HG03521 (cell line): ENCODE measurements at regions not wholly inside any gene's neighbourhood (a gene's known extent, or its start where the extent isn't known, plus 50 kb on each side); places are given as distances from the start of the nearest gene placed in this dataset.

Experiments used
- ATAC-seq: cut with Tn5 transposase; IDR thresholded peaks from one replicate; pipeline ENCODE4 v1.9.1; 2021; ENCODE audit warnings: mild to moderate bottlenecking, moderate library complexity; ENCODE audit not compliant: unreplicated experiment

DNA sequence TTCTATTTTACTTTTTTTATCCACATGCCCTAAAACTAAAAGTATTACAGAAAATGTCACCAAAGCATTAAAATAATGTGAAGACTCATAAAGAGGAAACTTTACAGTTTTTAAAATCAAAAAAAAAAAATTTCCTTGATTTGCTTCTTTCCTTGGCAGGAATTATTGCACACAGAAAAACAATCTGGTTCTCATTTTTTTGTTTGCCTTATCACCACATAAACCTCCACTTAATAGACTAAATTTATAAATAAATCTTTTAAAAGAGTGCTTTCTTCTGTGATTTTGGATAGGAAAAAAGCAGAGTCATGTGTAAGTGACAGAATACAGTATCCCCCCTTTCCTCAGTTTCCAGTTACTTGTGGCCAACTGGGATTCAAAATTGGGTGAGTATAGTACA, 695.1 kb upstream of the CITED2 start:
- no peak for ATAC-seq

DNA sequence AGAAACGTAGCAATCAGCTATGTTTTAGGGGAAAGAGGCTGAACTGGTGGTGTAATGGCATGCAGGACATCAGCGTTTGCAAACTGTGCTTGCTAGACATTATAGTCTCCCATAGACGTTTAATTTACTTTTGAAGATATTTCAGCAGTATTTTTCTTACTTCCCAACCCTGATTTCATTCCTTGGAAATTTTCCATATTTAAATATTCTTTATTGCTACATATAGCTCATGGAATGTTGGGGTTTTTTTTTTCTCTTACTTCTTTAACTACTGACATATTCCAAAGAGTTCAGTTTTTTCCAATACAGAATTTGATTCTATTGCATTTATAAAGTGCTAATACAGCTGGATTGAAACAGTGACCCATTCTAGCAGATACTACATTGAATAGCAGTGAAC, 694.4 kb upstream of the CITED2 start:
- ATAC-seq, result no peak

DNA sequence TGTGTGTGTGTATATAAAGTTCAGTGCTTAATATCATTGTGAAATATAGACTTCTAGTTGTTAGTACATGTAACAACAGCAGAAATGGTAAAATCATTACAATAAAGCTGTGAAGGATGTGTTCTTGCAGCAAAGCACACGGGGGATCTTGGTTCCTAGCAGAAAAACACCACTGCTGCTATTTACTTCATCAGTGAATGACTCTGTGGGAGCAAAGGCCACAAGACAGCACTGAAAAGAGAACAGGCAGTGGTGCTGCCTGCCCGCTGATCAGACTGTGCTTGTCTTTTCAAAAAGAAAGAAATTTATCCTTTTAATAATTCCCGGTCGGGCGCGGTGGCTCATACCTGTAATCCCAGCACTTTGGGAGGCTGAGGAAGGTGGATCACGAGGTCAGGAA, 689.9 kb upstream of the CITED2 start:
- no peak for ATAC-seq

DNA sequence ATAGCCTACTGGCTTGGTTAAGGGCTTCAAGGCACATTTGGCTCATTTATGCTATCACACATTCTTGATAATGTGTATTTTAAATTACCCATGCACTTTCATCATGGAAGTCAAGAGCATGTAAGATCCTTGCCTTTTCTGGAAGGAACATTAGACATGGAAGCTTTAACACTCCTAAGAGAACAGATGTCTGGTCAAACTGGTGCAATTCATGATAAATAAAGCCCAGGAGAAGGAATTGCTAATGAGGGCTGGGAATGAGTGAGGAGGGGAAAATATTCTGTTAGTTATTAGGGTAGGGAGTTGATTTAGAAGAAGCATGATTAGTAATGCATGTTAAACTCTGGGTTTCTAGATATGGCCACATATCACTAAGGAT, 688.6 kb upstream of the CITED2 start:
- ATAC-seq, result no peak

DNA sequence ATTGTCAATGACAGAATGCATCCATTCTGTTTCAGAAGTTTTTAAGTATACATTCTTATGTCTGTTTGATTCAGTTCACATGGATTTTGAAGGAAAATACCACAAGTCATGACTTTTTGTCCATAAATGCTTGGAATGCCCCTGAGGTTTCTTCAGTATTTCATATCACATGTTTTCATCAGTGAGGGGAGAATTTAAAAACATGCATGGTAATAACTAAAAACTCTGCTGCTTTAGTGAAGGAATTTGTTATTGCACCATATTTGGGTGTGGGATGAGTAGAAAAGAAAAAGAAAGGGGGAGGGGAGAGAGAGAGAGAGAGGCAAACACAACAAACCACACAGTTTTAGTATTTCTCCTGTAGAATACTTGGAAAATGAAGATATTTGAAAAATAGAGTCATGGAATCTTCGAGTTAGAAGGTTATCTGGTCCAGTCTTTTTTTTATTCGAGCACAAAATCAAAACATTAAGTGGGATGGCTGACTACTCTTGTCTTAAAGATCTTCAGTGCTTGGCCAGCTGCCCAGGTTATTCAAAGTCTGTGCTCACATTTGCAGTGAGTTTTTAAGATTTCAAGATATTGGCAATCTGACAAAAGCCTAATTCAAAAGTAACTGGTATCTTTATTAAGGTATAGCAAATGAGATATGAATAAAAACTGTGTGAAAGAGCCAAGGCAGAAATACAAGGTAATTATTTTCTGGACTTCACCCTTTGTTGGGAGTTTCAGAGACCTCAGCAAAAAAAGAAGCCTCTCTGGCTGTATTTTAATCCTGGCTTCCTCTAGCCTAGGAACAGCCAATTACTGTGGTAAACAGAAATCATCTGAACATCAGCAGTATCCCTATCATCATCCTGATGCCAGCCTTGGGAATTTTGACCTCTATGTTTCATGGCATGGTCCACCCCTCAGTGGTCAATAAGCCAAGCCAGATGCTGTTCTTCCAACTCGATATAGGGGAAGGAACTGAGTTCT, 687.9 kb upstream of the CITED2 start:
- ATAC-seq, result no peak

DNA sequence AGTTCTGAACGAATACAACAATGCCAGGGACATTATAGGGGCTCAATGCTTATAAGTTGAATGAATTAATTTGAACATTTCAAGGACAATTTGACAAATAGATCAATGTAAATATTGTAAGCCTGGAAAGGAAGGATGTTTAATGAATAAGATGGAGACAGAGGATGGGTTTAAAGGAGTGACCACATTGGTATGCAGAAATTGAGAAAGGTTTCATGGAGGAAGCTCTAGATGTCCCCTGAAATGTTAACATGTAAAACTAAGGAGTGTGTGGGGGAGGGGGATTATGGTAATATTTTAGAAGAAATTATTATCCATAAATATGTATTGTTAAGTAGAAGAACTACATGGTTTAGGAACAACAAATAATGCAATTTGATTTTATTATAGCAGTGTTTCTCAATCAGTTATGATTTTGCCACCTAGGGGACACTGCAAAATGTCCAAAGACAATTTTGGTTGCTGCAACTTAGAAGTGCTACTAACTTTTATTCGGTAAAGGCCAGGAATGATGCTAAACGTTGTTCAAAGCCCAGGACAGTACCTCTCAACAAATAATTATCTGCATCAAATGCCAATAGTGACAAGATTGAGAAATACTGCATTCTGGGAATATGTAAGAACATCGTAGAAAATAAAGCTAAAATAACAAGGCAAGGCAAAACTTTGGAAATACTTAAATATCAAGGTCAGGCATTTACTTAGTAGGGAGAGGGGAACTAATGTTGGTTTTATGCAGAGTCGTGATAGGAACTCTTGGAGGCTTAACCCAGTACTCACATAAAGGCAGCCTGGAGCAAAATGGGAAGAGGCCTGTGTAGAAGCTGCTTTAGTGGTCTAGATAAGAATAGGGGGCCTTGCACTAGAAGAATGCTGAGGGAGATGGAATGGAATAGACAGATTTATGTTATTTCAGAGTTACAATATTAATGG, 686.9 kb upstream of the CITED2 start:
- no peak for ATAC-seq

DNA sequence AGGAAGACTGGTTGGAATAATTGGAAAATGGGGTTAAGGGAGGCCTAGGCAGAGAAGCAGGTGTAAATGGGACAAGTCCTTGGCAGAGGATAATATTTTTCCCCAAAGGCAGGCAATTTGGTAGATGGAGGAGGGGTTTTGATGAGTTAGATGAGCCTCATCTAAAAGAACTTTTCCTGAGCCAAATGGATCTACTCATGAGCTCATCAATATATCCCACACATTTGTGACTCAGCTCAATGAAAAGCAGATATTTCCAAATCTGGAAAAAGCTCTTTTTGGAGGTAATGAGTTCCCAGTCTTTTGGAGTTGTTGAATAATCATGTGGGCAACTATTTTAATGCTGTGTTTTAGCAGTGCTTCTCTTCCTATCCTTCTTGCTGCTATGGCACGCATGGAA, 685.5 kb upstream of the CITED2 start:
- no peak for ATAC-seq

DNA sequence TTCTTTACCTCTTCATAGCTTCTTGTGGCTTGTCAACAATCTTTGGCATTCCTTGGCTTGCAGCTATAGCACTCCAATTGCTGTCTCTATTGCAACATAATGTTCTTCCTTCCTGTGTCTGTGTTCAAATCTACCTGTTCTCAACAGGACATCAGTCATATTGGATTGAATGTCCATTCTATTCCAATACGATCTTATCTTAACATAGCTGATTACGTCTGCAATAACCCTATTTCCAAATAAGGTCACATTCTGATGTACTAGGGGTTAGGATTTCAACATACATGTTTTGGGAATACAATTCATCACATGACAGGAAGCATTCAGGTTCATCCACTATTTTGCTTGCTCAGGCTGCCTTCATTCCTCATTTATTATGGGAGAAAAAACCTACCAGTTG, 684.4 kb upstream of the CITED2 start:
- ATAC-seq, result no peak

DNA sequence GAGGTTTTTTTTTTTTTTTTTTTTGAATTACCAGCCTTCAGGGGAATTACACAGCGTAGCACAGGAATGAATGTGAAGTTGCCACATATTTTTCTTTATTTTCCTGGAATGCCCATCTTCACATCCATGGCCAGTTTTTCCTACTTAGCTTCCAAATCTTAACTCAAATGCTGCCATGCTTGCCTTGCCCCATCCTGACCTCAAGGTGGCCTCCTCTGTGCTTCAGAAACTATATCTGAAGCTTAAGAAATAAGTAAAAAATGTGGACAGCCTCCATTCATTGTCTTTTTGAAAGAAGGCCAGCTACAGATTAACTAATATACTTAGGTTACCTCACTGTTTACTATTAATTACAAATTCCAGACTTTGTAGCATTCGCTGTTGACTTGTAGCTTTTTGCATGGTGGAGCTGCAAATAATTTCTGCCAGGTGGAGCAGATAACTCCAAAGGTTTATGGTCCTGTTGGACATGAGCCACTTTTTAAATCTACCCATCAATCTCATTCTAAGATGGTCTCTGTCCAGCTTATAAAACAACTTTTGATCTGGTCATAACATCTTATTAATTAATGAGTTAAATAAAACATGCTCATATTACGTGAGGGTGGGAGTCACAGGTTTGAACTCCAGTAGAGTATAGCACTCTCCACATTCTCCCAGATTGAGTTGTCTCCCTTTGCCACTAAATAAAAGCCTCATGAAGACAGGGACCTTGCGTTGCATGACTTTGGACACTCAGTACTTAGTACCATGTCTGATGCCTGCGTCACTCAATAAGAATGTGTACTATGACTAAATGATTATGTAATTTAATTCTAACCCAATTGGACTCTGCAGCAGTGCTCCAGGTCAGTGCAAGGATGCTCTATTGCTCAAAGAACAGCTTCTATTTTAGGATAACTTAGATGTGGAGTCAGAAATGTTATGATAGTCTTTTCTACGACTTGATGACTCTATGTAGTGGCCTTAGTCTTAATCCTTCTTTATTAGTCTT, 678.6 kb upstream of the CITED2 start:
- ATAC-seq, result no peak

DNA sequence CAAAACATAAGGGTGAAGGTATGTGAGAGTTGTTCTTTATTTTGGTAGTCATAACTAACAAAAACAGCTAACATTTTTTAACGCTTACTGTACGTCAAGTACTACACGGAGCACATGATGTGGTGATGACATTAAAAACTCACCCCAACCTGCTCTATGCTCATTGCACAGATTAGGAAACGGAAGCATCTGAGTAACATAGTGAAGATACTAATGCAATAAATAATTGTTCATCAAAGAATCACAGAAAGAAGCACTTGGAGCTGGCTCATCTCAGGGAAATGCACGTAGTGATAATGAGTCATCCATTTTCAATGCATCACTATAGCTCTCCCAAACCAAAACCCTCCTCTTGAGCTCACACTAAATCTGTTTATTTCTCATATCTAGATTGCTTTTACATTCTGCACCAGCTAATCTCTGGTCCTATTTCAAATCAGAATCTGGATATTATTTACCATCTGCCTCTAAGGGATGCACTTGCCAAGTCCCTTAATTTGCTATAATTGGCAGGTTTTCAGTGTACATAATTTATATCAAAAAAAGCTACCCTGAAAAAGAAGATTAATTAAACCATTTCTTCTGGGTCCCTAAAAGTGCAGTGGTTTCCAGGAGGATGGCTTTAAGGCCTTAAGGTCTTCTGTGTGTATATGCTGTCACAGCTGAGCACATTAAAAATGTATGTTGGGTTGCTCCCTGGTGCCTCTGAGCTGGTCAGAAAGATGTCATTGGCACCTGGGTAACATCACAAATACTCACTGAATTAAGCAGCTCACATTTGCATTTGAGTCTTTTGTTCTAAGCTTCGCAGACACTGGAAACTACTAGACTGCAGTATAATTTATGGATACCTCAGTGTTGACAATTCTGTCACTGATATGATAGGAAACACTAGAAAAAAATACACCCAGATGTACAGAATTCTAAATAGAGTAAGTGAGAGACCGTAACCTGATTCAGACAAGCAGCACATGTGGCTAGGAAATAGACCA, 677.4 kb upstream of the CITED2 start:
- no peak for ATAC-seq

DNA sequence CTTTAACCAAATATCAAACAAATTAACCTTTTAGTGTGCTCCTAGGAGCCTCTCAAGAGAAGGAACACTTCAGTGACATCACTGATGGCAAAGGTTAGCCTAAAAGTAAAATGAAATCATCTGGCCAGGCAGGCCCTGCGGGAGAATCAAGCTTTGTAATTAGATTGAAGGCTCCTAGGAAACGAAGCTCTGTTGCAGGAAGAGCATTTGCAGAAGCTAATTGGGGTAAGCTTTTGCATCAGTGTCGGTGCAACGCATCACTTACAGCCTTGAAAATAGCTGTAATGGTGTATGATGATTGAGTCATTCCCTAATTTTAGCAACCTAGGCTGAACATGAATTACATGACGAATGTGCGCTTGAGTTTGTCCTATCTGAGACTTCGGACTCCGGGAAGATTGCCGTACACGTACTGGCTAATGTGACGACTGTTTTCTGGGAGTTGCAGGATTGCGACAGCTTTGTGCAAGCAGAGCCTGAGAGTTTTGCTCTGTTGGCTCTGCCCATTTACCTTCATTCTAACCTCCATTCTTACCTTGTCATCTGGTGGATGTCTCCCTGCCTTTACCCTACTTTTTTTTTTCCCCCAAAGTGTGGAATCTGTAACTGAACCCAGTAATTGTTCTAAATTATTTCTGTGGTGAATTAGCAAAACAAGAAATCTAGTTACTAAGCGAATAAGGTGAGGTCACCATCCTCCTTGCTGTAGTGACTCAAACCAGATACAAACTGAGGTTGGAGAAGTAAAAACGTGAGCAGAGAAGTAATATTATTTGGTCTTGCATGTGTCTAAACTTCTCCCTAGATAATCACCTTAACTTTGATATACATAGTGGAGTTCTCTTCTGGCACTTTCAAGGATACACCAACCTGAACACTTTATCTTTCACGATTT, 675.9 kb upstream of the CITED2 start:
- ATAC-seq, result no peak

DNA sequence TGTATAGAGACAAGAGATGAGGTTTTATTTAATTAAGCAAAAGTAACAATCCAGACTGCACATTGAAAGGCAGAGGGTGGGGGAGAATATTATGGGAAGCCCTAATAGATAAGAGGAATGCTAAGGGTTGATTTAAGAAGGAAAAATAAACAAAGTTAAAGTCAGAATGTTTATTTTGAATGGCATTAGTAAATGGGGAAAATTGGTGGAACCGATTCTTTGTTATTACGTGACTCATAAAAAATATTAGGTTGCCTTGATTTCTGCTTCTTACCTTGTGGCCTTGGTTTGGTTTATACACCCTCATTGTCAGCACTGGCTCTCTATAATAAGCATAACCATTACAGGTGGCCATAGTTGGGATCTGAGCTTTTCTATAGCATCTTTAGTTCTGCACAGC, 674.8 kb upstream of the CITED2 start:
- no peak for ATAC-seq

DNA sequence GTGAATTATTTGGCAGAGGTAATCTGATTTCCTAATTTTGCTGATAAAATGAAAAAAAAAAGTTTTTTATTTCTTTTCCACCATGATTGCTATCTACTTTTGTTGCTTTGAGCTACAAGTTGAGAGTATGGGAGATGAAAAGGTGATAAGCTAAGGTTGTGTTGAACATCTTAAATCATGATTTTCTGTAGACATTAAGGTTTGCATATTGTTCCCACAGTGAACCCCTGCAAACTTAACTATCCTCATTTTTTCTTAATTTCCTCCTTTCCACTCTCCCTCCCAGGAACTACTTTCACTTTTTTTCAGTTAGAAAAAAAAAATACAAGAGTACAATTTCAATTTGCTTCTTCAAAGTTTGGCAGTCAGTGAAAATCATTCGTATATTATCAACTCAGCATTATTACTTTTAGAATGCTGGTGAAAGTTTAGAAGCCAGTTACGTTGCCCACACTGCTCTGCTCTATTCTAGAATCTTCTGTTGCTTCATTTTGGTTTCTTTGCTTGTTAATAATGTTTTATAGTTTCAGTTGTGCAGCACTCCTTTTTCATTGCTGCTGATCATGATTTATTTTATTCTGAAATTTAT, 673.8 kb upstream of the CITED2 start:
- ATAC-seq, result no peak

DNA sequence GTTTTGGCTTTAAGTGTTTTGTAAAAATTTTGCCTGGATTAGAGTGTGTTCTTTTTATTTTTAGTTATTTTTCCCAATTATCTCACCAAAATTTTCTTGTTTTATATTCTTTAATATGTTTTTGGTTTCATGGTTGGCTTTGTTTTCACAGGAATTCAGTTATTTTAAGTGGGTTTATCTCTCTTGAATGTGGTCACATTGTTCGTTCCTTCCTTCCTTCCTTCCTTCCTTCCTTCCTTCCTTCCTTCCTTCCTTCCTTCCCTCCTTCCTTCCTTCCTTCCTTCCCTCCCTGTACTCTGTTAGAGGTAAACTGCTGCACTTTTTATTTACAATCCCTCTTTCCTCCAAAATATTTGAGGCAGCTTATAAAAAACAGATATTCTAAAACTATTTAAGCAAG, 672.9 kb upstream of the CITED2 start:
- no peak for ATAC-seq

DNA sequence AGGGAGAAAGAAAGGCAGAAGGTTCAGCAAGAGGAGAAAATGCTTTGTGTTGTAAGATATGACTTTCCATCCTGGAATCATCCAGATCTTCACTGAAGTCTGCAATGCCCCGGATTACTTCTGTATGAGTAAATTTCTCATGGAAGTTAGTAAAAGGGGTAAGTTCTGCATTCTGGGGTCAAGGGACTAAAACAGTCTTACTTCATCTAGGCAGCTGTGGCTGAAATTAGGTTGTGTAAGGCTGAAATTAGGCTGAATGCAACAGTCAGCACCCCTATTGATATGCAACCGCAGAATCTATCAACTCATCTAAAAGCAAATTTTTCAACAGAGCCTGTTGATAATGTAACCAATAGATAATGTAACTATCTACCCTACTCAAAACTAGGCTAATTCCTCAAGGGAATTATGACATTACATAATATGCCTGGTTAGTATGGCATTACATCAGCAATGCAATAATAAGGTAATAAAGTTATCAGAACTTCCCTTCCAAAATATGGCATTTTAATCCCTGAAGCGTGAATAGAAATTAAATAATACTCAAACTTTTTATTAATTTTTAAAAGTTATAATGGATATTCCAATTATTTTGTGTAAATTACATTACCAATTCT, 671.7 kb upstream of the CITED2 start:
- ATAC-seq, result no peak

DNA sequence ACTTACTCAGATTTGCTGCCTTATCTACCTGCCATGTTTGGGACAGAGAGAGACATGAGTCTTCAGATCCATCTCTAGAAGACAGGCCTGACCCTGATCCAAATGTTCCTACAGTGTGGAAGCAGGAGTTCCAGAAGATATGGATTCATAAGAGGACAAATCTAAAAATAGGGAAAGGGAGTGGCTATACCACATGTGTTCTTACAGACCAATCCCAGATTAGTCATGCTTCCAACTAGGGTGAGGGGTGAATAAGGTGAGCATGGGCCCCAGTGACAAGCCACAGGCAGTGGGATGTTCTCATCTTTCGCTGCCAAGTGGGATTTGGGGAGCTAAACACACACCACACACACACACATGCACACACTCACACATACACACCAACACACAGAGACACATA, 670.7 kb upstream of the CITED2 start:
- ATAC-seq, result no peak

DNA sequence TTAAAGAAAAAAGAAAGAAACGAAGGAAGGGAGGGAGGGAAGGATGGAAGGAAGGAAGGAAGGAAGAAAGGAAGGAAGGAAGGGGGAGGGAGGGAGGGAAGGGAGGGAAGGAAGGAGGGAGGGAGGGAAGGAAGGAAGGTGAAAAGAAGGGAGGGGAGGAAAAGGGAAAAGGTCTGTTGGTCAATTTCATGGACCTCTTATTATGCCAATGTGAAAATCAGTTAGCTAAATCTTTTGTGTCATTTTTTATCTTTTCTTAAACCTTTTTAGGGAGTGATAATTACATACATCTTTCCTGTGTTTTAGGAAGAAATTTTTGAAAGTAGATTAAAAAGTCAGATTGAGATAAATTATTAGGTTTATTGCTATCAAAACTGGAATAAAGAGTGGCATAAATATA, 670.2 kb upstream of the CITED2 start:
- ATAC-seq, result no peak
